ENCODE measurements at regions not wholly inside any gene's neighbourhood (a gene's known extent, or its start where the extent isn't known, plus 50 kb on each side); places are given as distances from the start of the nearest gene placed in this dataset.

DNA sequence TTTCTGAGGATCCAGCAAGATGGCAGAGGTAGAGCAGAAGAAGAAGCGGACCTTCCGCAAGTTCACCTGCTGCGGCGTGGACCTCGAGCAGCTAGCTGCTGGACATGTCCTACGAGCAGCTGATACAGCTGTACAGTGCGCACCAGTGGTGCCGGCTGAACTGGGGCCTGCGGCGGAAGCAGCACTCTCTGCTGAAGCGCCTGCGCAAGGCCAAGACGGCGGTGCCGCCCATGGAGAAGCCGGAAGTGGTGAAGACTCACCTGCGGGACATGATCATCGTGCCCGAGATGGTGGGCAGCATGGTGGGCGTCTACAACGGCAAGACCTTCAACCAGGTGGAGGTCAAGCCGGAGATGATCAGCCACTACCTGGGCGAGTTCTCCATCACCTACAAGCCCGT, 125.8 kb downstream of the LRIG2 start:
- TF ChIP-seq OSR1 (CRISPR knock-in tag; IDR thresholded peaks at IDR 0.05) (no peak), GLIS3 (CRISPR knock-in tag; IDR thresholded peaks at IDR 0.05) (no peak)

Data from SK-N-SH treated with all-trans-retinoic acid at 6 μM for 48 hours (cell line).